COR-L47 (cell line): ENCODE measurements at regions not wholly inside any gene's neighbourhood (a gene's known extent, or its start where the extent isn't known, plus 50 kb on each side); places are given as distances from the start of the nearest gene placed in this dataset.
A peak's percentile ranks its signal among the peaks of the same experiment; 100 is the strongest.

ENCODE experiments used
- DNase-seq: peaks from one replicate; lab custom pipeline; 2025; lab: John Stamatoyannopoulos, UW

DNA sequence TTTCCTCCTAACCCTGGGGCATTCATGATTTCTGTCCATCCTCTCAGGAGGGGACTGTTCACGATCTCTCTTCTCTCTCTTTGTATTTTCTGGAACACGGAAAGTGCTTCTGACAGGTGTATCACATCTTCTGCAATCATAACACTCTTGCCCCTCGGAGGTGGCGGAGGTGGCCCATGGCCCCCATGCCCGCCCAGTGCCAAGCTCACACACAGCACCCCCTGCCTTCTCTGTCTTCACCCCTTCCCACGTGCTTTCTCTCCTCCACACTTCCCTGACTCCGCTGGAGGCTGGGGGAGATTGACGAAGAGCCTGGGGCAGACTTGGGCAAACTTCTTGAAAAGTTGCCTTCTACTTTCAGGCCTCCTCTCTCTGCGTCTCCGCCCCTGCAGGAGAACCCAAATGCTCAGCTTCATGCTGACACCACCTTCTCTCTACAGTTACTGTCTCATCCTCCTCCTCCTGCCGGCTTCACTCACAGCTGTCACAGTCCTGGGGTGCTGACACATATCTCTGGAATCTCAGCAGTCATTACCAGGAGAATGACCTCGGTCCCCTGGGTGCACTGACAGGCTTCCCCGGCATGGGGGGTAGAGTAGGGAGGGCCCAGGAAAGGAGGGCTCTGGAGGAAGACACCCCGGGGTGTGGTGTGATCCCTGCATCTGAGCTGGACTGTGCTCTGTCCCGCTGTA lies 127.1 kb downstream of the ENGASE start:
- DNase-seq: no peak

DNA sequence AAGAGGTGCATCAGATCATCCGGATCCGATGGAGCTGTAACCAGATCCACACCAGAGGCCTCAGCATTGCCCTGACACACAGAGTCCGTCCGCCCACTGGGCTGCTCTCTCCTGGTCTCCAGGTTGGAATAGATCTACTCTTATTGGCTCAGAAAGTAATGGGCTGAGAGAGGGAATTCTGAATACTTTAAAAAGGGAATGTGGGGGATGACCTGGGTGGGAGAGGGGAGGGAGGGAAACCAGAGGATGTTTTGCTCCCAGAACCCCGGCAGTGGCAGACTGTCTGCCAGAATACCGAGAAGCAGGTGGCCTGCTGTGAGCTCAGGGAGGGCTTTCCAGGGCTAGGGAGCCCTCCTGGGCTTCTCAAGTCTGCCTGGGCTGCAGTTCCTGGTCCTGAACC lies 126.5 kb downstream of the ENGASE start:
- DNase-seq: no peak

DNA sequence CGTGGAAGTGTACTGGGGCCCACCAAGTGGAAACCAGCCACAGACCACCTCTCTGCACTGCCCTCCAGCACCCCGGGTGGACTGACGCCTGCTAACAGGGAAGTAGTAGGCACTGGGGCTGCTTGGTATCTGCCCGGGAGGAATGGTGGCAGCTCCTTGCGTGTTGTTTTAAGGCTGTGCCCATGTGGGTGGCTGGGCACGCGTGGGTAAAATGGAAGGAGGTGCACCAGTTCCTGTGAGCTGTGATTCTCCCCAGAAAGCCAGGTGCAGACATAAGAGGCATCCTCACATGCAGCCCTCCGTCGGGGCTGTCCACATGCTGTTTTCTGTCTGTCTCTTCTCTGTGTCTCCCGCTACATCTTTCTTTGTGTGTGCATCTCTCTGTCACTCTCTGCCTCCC lies 122.3 kb downstream of the ENGASE start:
- no peak for DNase-seq

DNA sequence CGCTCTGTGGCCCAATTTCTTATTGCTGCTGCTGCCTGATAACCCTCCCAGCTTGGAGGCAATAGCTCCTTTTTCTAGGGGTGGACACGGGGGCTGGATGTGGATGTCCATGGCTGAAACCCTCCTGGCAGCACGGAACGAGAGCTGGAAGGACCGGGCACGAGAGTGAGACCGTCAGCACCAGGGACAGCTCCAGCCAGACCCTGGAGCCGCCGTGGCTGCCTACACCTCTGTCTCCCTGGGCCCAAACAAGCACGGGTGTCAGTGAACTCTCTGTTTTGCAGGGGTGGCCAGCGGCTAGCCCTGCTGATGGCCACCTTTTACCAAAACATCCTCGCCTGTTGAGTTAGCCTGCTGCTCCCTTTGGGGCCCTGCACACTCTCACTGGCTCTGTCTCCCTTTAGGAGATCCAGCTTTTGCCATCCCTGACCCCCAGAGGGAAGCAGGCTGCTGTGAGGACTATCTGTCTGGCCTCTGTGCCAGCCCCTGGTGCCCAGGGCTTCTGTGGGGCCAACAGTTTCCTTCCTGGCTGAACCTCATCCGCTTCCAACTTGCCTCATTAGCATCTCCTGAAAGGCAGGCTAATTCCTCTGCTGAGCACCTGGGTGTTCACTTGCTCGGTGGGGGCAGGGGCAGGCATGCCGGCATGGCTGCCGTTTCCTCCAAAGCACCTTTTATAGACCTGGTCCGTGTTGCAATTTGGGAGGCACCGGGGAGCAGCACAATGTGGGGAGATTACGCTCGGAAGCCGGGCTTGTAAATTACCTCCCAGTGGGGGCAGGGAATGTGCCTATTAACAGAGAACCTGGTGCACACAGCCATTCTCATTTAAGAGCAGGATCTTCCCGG lies 118.1 kb downstream of the ENGASE start:
- DNase-seq: no peak

DNA sequence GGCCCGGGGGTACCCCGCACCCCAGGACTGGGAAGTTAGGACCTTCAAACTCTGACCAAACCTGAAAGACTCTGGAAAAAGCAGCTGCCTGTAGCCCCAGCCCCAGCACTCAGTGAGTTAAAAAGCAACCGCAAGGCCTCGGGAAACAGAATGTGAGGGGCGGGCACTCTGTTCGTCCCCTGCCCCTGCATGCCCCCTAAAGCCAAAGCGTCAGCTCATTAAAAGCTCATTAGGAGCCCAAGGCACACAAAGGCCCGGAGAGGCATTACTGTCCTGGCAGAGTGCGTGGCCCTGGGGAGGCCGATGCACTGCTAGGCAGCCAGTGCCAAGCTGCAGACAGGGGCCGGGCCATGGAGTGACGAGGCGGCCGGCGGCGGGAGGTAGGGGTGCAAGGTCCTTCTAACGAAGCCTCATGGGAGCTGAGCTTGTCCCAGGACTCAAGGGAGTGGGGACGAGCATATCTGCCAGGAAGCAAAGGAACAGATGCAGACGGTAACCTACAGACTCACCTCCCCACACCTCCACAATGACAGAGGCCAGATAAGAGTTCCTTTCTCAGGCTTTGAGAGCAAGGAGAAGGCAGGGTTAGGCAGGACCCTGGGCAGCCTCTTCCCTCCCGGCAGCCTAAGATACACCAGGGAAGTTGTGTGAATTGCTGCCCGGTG lies 116.8 kb downstream of the ENGASE start:
- DNase-seq: no peak

DNA sequence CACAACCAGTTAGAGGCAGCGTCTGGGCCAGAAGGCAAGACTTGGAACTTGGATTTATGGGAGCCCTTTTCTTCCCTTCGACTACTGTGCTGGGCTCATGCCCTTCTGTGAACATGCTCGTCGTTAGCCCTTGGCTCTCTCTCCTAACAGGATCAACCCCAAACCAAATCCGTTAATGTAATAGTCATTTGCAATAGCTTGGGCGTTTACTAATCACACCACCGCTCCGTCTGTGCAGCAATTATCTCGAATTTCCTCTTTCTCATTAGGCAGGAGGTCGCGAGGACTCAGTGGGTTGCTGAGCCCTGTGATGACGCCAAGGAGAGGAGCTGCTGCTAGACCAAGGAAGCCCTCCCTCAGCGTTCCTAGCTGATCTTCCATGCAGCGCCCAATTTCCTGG lies 114.7 kb downstream of the ENGASE start:
- DNase-seq: no peak

DNA sequence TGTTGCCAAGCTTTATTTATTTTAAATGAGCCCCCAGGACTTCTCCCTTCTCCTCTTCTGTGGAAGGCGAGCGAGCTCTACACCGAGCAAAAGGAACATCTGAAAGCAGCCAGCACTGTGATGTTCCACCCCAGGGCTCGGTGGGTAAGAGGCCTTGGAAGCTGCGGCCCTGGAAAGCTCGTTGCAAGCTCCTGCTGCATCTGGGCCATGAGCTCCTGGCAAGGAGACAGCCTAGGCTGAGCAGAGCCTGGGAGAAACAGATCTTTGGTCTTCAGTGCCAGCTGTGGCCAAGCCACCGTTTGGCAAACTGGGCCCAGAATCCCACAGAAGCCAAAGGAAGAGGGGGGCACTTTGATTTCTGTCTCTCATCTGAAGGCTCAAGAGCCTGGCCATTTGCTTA lies 114.1 kb downstream of the ENGASE start:
- DNase-seq: no peak

DNA sequence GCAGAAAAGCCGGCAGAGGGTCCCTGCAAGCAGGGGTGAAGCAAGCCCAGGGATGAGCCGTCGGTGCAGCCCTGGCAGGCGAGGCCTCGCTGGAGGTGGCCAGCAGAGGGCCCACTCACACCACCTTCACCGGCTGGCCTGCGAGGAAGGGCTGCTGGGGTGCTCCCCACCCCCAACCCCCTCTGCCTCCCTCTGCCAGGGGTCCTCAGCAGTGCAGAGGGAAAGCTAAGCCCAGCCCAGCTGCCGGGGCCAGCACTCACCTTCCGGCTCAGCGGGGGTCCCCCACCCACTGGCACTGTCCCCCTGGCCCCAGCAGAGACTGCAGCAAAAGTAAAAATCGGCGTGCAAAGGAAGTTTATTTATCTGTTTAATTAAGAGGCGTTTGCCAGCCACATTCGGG lies 113.4 kb downstream of the ENGASE start:
- peak; percentile 36 for DNase-seq

DNA sequence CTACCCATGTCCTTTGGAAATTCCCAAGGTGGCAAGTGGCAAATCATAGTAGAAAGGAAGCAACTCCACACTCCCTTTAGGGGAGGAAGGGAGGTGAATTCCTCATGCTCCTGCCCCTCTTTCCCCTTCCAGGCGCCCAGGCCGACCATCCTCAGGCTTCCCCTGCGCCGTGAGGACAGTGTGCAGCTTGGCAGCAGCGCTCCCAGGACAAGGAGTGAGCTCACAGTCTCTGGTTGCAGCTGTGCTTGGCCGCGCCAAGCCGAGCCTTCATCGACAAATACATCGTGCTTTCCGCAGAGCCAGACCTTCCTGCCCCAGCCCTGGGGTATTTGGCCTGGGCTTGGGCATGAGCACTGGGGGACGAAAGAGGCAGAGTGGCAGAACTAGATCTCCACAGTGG lies 112.6 kb downstream of the ENGASE start:
- no peak for DNase-seq

DNA sequence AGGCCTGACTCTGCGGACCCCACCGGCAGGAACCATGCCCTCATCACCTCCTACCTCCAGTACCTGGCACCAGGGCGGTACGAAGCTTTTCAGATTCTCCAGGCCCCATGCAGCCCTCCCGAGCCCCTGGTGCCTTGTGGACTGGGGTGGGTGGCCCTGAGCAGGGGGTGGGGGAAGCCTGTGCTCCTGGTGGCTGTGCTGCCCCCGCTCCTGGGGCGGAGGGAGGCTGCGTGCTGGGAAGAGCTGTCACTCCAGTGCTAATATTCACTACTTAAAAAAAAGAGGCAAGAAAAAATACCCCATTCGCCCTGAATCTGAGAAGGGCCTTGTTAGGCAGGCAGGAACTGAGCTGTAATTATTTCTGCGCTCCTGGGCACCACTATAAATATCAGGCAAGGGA lies 111.8 kb downstream of the ENGASE start:
- DNase-seq: no peak

DNA sequence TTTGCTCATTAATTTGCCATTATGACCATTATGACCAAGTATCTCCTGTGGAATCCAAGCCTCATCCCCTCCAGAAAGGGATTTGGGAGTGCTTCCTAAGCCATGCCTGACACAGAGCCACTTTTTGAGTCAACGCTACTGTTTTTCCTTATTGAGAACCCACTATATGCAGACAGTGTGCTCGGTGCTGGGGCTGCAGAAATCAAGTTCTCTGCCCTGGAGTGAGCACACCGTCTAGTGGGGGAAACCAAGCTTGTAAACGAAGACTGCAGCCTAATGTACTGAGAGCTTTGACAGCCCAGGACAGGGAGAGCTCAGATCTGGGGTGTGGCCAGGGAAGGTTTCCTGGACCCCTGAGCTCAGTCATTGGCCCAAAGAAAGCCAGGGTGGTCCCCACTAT lies 111.0 kb downstream of the ENGASE start:
- DNase-seq: no peak

DNA sequence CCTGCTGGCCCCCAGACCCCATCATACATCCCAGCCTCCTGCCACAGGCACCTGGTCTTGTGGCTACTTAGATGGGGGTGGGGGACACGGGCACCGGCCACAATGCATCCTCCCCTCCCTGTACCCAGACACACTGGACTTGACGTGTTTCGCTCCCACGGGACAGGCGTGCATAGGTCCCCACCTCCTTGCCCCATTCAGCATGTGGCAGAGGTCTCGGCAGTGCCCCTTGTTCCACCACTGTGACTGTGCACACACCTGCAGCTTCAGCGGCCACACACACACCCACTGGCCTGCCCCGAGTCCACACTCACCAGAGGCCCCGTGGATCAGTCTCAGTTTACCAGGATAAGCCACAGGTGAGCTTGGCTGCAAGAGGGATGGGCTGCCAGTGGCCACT lies 109.6 kb downstream of the ENGASE start:
- DNase-seq: no peak

DNA sequence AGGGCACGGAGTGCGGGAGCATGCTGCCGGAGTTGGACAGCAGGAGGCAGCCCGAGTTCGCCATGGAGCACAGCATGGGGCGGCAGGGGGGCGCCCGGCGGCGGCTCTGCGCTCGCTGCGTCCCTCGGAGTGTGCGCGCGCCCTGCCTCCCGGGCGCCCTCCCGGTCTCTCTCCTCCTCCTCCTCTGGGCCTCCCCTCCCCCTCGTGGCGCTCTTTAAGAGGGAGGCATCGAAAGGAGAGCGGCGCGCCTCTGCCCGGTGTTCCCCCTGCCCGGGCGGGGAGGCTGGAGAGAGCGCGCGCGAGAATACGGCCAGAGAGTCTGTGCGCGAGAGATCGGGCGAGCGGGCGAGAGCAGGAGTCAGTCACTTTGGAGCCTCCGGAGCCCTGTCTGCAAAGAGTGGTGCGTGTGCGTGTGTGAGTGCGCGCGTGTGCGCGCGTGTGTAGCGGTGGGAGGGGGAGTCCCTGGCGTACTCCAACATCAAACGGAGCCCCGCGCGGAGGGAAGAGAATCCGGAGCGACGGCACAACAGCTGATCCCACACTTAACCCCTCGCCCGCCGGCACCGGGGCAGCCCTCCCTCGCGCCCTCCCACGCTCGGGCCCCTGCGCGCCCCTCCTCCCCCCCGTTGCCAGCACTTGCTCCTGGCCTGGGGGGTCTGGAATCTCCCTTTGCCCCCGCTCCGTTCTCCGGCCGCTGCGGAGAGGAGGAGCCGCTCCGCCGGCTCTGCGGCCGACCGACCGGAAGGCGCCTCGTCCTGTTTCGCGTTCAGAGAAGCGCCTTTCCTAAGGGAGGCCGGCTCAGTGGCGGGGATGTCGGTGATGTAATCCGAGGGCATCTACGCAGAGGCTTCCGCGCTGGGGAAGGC lies 108.9 kb downstream of the ENGASE start:
- peak; percentile 73 for DNase-seq

DNA sequence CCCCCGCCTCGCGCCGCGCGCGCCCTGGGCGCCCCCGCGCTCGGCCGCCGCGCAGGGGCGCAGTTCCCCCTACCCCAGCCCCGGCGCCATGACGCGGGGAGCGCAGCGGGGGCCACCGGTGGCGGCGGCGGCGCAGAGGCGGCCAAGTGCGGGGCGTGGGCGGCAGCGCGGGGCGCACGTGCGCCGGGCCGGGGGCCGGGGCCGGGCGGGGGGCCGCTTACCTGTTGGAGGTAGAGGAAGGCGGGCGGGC lies 108.3 kb downstream of the ENGASE start:
- no peak for DNase-seq

DNA sequence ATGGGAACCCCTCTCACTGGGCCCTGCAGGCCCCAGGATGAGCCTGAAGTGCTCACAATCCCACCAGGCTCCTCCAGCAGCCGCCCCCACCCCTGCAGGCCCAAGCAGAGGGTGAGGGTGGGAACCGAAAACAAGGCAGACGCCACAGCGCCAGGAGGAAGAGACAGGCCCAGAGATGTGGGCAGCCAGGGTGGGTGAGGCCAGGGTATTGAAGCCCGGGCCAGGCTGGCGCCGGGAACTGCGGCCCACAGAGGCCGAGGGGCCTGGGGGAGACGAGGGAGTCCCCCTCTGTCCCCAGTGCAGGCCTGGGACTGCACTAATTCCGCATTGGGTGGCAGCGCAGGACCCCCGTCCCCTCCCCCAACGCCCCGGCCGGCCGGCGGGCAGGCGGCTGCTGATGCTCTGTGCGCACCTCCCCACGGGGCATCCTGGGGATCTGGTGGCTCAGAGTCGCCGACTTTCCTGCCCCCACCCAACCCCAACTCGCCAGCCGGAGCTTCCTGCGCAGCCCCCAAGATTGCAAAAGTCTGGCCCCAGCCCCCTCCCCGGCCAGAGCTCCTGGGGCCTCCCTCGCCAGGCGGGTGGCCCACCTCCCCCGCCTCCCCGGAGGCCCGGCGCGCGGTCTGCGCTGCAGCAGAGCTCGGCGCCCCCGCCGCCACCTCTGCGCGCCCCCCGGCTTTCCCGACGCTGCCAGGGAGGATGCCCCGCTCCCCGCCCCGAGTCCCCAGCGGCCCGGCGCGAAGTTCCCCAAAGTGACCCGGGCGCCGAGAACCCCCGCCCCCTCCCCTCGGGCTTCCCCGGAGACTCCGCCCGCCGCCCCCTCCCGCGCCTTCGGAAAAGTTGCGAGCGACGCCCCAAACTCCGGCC lies 107.8 kb downstream of the ENGASE start:
- no peak for DNase-seq

DNA sequence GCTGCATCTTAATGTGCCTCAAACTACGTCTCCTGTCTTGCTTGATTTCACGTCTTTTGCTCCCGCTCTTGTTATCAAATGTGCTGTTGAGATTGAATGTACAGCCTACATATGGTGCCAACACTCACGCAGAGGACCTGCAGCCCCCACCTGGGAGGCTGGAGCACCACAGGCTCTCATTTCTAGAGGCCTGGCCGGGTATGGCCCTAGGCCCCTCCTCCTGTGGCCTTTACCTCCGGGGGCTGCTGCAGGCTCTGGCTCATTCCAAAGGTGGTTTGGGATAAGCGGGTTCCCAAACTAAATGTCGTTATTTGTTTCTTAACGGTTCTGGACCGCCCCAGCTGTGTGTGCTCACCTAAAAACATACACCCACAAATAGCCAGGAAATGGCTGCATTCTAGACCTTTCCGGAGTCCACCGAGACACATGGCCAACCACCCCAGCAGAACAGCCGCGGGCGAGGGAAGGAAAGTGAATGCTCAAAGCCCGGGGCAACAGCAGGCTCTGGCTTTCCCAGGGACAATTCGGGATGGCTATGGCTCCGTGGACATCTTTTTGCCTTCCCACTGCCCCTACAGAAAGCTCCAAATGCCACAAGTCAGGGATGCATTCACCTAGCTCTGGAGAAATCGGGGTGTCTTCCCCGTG lies 105.9 kb downstream of the ENGASE start:
- DNase-seq: no peak

DNA sequence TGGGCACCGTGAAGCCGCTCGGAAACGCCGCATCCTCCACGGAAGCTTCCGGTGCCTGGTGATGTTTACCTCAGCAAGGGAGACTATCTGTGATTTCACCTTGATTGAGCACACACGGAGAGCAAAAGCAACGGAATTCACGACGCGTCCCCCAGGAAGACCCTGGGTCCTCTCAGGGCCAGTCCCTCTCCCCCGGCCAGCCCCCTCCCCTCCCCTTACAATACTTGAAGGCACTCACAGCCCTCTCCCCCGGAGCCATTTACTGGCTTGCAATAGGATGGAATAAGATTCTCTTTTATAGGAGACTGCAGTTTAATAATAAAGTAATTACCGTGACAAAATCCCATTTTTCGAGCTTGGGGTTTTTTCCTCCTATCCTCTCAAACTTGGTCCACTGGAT lies 104.7 kb downstream of the ENGASE start:
- no peak for DNase-seq

DNA sequence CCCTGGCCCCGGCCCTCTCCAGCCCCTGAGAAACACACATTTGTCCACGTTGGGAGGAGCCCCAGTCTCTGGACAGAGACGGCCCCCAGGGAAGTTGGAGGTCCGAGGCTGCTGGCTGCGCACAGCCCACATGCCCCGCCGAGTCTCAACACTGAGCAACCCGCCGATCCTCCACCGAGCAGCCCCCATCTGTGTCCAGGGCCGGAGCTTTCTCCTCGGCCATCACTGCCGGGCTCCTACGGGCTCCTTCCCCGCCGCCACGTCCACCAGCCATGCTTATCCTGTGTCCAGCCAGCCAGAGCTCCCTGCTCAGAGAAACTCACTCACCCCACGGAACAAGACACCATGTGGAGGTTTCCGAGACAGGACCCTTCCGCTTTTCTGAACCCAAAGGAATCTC lies 103.3 kb downstream of the ENGASE start:
- no peak for DNase-seq

DNA sequence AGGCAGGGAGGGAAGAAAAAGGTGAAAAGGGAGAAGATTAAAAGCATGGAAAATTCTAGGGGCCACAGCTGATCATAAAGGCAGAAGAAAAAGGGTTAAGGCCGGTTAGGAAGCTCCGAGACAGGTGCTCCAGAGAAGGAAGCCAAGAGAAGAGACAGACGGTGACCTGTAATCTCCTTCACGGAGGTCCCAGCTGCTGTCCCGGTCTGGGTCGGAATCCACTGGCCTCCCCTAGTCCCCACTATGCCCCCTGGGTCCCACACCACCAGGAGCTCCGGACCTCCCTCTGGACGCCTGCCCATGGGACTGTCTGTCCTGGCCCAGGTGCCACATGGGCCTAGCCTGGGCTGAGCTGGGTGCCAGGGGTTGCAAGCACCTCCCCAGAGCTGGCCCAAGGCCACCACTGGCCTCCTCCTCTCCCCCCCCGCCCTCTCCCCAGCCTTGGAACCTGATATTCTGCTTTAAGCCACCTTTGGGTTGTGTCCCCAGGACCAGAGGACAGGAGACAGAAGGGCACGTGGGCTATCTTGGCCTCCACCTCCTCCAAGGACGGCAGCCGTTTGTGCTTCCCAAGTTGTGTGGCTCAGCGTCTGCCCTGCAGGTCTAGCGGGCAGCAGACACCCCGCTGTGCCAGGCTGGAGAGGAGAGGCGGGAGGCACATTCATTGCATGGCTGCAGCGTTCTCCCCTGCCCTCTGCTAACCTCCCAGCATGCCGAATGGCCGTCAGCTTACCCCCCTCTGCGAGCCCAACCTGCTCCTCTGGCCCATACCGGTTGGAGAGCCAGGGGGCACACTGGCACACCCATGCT lies 102.4 kb downstream of the ENGASE start:
- DNase-seq: no peak
